NCI-H2029 (cell line): ENCODE measurements at regions not wholly inside any gene's neighbourhood (a gene's known extent, or its start where the extent isn't known, plus 50 kb on each side); places are given as distances from the start of the nearest gene placed in this dataset.

Source experiments
- DNase-seq: peaks from one replicate; lab custom pipeline; 2025; lab: John Stamatoyannopoulos, UW

DNA sequence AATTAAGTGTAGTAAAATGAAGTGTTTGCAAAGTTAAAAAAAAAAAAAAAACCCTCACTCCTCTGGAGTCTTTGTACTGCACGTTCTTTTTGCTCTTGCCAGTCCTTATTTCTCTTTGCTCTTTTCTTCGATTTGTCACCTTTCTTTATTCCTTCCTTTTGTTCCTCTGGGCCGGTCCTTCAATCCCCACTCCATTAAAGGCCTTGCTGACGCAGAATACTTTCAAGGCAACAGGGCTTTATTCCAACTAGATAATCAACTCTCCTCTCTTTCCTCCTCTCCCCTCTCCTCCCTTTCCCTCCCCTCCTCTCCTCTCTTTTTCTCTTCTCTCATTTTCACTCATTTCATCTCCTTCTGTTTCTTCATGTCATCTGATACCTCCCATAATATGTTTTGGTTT lies 138.2 kb upstream of the NTM start:
- DNase-seq = no peak

DNA sequence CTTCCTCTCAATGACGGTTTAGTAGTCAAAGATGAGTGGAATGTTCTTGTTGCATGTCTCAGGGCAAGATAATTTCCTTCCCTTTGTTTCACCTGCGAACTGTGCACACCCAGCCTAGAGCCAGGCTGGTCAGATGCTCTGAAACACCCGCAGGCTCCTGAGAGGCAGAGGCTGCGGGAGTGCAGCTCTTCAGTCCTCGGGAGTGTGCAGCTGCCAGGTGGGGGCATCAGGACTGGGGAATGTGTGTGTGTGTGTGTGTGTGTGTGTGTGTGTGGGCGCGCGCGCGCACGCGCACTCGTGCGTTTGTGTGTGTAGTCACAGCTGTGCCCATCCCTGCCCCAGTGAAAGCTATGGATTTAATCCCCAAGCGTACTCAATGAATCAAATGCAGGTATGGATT lies 136.2 kb upstream of the NTM start:
- no peak for DNase-seq

DNA sequence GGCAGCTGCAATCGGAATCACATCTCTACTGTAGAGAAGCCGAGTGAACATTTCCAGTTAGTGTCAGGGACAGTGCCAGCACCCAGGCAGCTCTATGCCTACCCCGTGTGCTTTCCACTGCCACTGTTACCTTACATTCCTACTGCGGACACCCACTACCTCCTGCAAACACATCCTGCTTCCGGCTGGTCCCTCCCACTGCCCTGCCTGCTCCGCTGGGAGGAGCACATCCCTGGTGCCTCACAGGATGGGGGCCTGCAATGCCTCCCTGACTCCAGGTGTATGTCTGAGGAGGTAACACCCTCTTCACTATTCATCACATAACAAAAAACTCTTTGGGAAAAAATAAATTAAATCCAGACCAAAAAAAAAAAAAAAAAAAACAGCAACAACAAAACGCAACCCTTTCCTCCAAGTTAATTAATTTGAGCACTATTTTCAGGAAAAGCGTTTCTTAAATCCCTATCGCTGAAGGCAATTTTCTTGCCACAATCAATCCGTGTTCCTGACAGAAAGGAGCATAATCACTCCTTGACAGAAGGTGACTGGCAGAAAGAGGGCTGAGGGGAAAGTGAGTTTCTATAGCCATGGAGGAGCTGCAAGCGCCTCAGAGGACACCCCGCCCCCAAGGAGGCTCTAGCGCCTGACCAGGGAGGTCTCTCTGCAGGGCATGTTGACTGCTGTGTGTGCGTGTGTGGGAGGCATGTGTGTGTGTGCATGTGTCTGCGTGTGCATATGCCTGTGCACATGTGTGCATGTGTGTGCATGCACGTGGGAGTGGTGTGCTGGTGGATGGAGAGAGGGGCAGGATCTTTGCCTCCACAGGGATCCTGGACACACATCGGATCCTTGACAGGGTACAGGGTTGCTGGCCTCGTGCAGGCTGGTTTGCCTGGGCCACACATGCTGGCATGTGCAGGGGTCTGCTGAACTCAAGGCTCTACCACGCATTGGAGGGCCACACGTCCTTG lies 134.8 kb upstream of the NTM start:
- no peak for DNase-seq

DNA sequence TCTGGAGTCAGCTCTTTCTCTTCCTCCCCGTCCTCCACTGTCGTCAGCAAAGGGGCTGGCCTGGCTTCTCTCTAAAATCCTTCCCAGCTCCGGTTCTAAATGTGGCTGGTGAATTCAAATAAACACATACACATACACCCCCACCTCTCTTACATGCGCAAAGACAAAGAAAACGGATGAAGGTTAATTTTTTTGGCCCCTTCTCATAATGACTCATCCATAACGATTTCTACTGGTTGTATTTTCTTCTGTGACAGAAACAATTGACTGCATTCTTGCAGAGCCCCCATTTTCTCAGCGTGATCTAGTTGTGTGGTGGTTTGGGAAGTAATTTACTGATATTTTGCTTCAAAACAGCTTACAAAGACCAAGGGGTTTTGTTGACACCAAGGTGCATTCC lies 130.0 kb upstream of the NTM start:
- no peak for DNase-seq

DNA sequence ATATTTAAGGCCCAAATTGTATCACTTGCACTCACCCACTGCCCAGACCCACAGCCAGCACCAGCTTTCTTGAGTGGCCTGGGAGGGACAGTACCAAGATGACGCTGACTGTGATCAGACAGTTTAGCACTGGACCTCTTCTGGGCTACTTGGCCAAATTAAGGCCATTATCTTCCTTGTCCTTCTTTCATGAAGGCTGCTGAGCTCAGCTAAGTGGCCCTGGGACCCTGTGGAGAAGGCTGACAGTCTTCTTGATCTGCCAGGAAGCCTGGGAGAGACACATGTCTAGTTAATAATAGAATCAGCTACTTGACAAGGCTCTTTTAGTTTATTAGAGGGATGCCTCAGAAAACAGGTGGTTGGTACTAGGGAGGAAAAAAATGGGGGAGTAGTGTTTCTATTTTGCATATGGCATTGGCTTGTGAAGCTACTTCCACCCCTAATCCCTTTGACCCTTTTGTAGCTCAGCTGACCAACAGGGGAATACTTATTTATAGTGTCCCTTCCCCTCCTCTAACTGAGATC lies 127.9 kb upstream of the NTM start:
- DNase-seq = no peak

DNA sequence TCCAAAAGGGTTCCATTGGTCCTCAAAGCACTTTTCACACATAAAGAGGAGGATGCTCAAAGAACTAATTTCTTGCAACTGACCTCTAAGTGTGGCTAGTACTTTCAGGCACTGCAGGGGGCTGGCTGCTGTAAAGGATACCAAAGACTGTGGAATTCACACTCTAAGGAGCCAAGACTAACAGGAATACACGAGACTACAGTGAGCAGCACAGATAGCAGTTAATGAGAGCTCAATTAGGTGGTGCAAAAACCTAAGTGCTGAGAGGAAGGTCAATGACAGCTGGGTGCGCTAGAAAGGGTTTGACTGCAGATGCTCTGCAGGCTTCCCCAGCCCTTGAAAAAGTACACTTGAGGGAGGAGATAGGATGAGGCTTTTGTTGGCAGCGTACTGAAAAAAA lies 124.3 kb upstream of the NTM start:
- DNase-seq = no peak

DNA sequence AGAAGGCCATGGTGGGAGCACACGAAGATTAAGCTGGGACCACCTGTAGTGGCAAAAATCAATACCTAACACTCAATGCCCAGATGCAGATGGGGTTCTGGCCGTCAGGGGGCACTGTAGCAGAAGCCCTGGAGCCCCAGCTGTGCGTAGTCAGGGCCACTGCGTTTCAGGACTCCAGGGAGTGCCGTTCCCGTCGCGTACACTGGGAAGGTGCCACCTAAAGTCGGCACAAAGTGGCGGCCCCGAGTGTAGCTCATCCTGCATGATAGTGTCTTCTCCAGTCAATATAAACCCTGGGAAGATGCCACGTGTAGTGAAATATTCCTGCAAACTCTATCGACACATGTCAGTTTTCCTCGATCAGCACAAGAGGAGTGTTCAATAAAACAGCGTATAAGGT lies 123.8 kb upstream of the NTM start:
- DNase-seq = no peak

DNA sequence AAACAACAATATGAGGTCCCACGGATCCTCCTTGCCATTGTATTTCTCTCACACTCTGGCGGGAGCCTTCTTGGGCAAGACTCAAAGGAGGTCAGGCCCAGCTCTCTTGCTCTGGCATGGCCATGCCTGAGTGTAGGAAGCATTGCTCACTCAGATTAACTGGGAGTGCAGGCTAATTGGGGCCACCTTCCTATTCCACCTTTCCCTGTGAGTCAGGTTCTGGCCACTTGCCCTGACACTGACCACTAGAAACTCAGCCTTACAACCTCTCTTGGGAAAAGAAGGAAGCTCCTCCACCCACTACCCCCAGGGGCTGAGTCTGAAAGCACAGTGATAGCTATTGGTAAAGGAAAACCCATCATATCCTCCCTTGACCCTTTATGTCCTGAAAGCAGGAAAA lies 121.8 kb upstream of the NTM start:
- no peak for DNase-seq

DNA sequence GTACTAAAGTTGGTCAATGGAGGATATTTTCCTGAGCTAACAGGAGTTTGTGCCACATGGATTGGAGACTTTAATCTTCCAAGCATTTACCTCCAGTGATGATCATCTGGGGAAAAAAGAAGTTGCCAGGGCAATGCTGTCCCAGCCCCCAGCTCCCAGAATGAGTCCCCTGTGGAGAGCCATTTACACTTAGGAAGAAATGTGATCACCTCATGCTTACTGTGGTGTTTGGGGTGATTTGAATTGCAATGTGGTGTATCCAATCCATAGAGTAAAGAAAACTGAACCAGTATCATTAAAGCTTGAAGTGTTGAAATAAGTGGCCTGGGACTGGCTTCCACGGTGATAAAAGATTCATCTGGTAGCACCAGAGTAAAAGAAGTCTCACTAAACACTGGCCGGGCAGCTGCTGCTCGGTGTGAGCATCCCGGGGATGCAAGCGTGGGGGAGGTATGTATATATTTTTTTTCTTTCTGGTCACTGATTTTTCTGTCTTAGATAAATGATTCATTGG lies 117.2 kb upstream of the NTM start:
- DNase-seq = no peak

DNA sequence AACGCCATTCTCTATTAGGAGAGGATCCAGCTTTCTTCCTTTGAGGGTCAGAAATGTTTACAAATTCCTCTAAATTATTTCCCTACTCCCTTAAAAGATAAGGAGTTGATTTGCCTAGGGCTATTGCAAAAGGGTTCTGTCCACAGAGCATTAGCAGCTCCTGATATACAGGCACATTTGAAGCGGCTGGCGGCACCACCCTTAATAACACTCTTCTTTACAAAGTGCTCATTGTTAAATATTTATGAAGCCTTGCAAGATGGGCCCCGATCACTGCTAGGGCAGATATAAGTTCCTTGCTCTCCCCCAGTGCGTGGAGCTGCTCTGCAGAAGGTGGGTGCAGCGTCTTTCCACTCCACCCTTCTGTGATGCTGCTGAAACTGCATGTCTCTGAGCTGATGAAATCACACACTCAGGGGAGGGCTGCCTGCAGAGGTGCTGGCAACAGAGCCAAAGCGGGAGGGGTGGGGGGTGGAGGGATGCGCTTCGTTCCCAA lies 116.7 kb upstream of the NTM start:
- no peak for DNase-seq

DNA sequence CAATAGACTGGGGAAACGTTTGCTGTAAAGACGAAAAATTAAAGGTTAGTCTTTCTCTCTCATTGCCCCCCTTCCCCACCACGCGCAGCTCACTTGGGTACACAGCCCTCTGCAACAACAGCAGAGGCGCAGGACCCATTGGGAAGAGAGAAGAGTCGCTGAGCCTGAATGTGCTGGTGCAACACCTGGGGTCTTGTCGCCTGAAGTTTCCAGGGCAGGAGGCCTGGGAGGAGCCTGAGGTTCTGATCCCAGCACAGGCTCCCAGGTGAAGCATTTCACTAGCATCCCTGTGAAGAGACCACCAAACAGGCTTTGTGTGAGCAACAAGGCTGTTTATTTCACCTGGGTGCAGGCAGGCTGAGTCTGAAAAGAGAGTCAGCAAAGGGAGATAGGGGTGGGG lies 116.2 kb upstream of the NTM start:
- no peak for DNase-seq

DNA sequence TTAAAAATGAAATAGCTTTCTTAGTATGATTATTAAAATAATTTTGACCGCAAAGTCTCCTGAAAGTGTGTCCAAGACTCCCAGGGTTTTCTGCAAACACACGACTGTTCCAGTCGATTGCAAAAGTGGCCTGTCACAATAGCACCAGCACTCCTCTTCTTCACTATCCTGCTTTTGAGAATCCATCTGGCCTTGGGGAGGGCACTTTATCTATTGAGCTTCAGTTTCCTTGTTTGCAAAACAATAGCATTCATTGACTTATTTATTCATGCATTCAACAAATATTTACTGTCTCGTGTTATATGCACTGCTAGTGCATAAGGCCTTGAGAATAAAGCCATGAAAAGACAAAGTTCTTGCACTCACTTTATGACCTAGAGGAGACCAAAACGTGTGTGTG lies 96.2 kb upstream of the NTM start:
- no peak for DNase-seq

DNA sequence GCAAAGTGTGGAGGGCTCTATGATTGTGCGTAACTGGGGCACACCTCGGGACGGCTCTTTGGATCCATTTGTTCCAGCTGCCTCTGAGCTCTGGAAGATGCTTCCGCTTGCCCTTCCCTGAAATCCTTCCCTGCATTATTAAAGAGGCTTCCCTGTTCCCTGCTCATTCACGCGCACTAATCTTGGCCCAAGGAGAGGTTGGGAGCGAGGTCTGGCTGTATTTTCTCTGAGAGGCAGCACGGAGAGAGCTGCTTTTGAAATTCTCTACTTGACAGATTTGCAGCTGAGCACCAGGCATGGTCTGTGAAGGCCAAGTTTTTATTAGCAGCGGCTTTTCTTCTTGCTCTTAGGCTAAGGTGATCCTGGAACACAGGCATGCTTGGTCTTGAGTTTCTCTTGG lies 94.8 kb upstream of the NTM start:
- DNase-seq = no peak

DNA sequence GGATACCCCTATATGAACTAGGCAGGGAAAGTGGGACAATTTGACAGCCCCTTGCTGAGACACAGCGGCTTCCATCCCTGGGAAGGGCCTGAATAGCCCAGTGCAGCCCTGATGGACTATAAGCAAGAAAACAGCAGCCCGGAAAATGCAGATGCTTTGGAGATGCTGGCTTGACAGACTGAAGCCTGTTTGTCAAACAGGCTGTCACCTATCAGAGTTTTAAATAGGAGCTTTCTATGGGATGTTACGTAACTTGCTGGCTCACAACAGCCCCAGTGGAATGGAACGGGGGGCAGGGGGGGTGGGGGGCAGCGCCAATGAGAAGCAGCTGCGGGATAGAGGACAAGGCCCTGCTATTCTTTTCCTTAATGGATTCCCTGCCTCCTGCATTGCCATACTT lies 91.9 kb upstream of the NTM start:
- no peak for DNase-seq

DNA sequence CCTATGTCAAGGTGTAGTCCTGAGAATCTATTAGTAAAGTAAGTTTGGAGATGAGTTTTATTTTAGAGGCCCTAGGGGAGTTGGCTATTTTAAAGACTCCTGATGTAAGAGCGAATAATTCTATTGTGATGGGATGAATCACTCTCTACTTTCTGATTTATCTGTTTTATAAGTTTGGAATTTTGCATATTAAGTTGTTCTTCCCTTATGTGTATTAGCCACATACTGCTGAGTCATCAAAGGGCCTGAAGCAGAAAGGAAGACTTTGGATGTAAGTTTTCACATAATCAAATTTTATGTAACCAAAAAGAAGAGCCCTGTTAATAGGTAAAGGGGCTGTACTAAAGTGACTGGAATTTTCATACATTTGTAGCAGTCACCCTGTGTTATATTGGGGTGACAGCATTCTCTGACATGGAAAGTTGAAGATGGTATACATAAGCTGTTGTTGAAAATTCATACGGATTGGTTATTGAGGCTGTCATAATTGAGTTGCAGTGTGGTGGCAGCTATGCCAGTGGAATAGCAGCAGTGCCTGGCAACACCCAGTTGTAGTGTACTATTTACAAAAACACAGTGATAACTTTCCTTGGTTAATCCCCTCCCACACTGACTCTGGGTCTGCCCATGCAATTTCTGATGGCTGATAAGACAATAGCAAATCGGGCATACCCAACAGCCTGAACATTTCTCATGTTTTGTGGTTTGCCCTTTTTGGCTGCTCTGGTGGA lies 90.6 kb upstream of the NTM start:
- no peak for DNase-seq

DNA sequence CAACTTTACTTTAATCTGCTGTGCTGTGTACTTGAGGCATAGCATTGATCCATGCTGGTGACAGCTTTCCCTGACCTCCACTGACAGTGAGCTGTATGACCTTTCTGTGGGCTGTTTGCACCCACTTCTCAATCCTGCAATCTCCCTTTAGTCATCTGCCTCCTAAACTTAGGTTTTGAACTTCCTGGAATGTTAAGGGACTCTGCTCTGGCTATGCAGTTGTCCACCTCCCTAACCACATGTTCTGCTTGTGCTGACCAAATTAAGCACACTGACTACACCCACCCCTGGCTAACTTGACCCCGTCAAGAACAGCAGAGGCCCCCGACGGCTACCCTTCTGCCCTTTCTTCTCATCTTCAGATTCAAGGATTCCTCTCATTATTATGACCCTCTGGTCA lies 89.1 kb upstream of the NTM start:
- DNase-seq = no peak

DNA sequence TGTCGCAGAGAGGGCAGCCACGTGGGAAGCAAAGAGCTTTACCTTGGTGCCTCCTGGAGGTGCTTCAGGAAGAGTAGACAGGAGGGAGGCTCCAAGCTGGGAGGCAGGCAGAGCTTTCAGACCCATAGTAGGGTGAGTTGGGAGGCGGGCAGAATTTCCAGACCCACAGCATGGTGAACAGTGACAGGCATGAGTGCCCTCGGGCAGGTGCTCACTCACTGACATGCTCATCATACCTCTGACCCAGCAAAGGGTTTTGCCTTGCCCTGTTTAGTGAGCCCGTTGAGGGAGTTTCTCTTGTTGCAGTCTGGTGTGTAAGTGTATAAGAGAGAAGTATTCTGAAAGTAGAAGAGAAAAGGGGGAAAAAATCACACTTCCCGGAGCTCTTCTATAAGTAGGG lies 86.4 kb upstream of the NTM start:
- DNase-seq = no peak

DNA sequence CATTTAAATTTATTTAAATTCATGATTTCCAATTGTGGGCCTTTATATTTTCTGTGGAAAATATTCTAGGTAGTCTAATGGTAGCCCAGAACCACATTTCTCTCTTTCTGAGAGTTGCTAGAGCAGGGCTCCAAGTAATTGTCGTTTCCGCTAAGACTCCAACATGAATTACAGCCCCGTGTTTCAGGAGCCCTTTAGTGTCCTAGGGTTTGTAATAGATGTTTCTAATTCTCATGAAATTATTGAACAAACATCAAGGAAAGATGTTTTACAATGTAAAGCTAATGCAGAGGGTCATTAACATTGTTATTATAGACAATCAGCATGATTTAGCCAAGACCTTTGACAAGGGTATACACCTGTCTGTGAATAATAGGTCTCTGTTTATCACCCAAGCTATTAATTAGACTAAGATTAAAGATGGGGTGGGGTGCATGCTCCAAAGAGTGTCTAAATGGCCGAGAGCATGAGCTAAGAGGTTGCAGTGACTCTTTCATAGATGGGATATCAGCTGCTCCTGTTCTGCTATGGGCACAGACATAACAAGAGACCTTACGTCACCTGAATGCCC lies 81.8 kb upstream of the NTM start:
- DNase-seq = no peak

DNA sequence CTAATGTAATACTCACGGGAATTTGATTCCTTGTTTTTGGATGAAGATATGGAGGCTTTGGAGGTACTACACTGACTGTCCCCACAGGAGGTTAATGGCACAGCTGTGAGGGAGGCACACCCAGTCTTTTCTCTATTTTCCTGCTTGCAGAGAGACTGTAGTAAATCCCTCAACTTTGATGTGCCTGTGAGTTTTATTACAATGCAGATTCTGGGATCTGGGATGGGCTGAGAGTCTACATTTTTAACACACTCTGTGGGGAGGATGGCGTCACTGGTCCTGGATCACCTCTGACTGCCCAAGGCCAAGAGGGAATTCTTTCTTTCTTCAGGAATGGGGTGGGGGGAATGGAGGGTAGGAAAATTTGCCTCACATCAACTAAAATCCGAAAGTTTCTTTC lies 80.2 kb upstream of the NTM start:
- DNase-seq = no peak

DNA sequence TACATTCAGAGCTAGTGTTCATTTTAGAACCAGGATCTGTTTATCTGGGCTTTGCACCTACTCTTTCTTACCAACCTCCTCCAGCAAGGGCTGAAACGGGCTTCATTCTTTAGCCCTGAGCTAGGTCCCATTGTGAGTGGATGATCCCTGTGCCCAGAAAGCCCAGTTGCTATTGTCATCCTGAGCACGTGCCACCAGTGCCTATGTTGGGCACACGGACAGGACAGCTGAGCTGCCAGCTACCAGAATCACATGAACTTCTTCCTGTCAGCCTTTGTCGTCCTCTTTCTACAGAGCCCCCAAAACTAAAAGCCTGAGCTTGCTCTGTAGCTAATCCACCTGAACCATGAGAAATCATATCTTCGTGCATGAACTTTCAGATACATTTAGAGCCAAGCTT lies 74.4 kb upstream of the NTM start:
- no peak for DNase-seq

DNA sequence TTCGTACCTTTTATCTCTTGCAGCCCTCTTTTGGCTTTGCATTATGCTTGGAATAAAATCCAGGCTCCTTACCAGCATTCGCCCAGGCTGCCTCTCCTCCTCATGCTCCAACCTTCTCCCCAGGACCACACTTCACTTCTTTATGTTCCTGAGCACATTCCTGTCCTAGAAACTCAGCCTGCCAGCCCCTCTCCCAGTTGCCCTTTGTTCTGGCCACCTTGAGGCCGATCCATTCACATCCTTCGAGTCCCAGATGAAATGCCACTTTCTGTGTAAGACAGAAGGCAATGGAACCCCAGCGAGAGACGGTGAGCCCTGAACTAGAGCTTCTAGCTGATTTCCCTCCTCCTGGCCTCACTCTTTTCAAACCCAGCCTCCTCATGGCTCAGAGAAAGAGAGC lies 73.0 kb upstream of the NTM start:
- DNase-seq = no peak

DNA sequence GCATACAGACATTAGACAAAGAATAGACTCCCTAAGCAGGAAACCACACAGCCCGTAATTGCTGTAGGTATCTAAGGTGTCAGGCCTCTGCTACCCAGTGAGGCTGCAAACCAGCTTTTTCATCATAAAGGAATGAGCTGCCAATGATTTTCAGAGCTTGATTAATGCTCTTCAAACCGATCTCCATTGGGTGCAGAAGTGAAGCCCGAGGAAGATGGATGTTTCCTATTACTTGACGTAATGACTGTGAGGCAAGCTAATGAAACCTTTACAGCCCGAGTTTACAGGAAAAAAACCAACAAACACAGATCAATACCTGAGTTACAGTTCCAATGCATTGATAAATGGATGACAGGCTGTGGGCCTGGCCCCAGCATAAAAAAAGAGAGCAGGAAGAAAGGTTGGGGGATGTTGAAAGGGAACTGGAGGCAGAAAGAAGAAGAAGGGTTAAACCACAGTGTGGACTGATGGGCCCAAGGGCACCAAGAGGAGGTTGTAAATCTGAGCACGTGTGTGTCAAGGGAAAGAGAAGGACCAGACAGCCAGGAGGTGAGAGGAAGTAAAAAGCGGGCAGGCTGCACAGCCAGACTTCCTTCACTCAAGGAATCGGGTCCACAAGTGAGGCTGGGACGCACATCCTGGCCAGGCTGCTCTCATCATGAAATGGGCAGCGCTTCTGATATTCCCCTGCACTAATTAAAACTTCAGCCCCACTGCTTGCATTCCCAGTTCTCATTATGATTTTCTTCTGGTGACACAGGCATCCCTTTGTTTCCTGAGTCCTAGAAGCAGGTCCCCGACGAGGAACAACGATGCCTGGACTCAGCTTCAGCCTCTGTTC lies 70.6 kb upstream of the NTM start:
- DNase-seq = no peak
